PC-3 (cell line): ENCODE measurements at regions not wholly inside any gene's neighbourhood (a gene's known extent, or its start where the extent isn't known, plus 50 kb on each side); places are given as distances from the start of the nearest gene placed in this dataset.

Experiments used
- ATAC-seq: fragments of 200-7000 bp; cut with Tn5 transposase; 2 replicates; pipeline ENCODE4 v1.9.1; 2020; ENCODE audit warnings: mild to moderate bottlenecking, moderate library complexity
- BruUV-seq: library from RNA; stranded (reverse); fragments of 400-500 nt; replicated peaks from 2 replicates; lab custom pipeline; 2021; lab: Mats Ljungman, UMichigan
- CTCF ChIA-PET: fragments of 300-600 bp; sonication (Branson Sonifier 250); formaldehyde crosslinking; loops from one replicate; lab custom pipeline; 2022; ENCODE audit warnings: antibody characterized with exemption; lab: Charles Lee
- POLR2A ChIA-PET: fragments of 300-600 bp; sonication (Branson Sonifier 250); formaldehyde crosslinking; loops from one replicate; lab custom pipeline; 2022; ENCODE audit warnings: antibody characterized with exemption; ENCODE audit not compliant: unreplicated experiment; lab: Charles Lee
- DNase-seq: peaks from one replicate; pipeline ENCODE4 v3.0.0-alpha.2; 2015
- H2AFZ ChIP-seq: fragments of 300-600 bp; sonication (generic); 2 replicates; pipeline ENCODE4 v1.6.0; 2016; ENCODE audit warnings: antibody characterized with exemption, low read length
- H3F3A ChIP-seq: fragments of 300-600 bp; sonication (generic); one replicate; pipeline ENCODE4 v1.6.0; 2017; ENCODE audit warnings: antibody characterized with exemption, low read length, control low read depth, mild to moderate bottlenecking; ENCODE audit not compliant: unreplicated experiment
- H3K27ac ChIP-seq: fragments of 300-600 bp; sonication (generic); 2 replicates; pipeline ENCODE4 v1.5.1; 2016; ENCODE audit warnings: mild to moderate bottlenecking, low read length
- H3K27me3 ChIP-seq: fragments of 300-600 bp; sonication (generic); 2 replicates; pipeline ENCODE4 v1.6.1; 2016; ENCODE audit warnings: low read length, mixed read lengths
- H3K36me3 ChIP-seq: fragments of 300-600 bp; sonication (generic); 2 replicates; pipeline ENCODE4 v1.6.1; 2016; ENCODE audit warnings: low read depth, mixed run types, low read length, mixed read lengths
- H3K4me1 ChIP-seq: fragments of 300-600 bp; sonication (generic); 2 replicates; pipeline ENCODE4 v1.5.1; 2016; ENCODE audit warnings: low read length; ENCODE audit not compliant: insufficient read depth
- H3K4me2 ChIP-seq: fragments of 300-600 bp; sonication (generic); 2 replicates; pipeline ENCODE4 v1.6.0; 2016; ENCODE audit warnings: low read length
- H3K4me3 ChIP-seq: fragments of 300-600 bp; sonication (generic); 2 replicates; pipeline ENCODE4 v1.5.1; 2016; ENCODE audit warnings: mild to moderate bottlenecking, low read length, mixed read lengths
- H3K79me2 ChIP-seq: fragments of 300-600 bp; sonication (generic); 2 replicates; pipeline ENCODE4 v1.6.1; 2017; ENCODE audit warnings: low read length, mixed read lengths
- H3K9ac ChIP-seq: fragments of 300-600 bp; sonication (generic); 2 replicates; pipeline ENCODE4 v1.6.0; 2016; ENCODE audit warnings: mild to moderate bottlenecking, low read length
- H3K9me2 ChIP-seq: fragments of 300-600 bp; sonication (generic); replicated peaks from 2 replicates; pipeline ENCODE4 v1.6.1; 2016; ENCODE audit warnings: mixed run types, low read length, mixed read lengths
- H3K9me3 ChIP-seq: fragments of 300-600 bp; sonication (generic); 2 replicates; pipeline ENCODE4 v1.6.1; 2016; ENCODE audit warnings: low read length, mixed read lengths
- H4K20me1 ChIP-seq: fragments of 300-600 bp; sonication (generic); 2 replicates; pipeline ENCODE4 v1.6.1; 2016; ENCODE audit warnings: low read length, mixed read lengths
- CTCF ChIP-seq: fragments of 300-600 bp; sonication (generic); conservative IDR thresholded peaks from 2 replicates; pipeline ENCODE4 v1.5.1; 2017; ENCODE audit warnings: antibody characterized with exemption, low read depth, mild to moderate bottlenecking, low read length
- EZH2 ChIP-seq: fragments of 300-600 bp; sonication (generic); IDR thresholded peaks from one replicate; pipeline ENCODE4 v1.6.1; 2017; ENCODE audit warnings: antibody characterized with exemption, mild to moderate bottlenecking, low read length; ENCODE audit not compliant: unreplicated experiment
- EZH2phosphoT487 ChIP-seq: fragments of 300-600 bp; sonication (generic); IDR thresholded peaks from 2 replicates; pipeline ENCODE4 v1.6.1; 2018; ENCODE audit warnings: mild to moderate bottlenecking, antibody characterized with exemption, low read length, borderline replicate concordance
- intact Hi-C: fragments of 100-400 bp; cut with micrococcal nuclease; formaldehyde crosslinking; loops from 2 replicates; pipeline ENCODE4 v1.9.0; 2023

- ATAC-seq (no peak), DNase-seq (no peak)
- H3K9me3 ChIP-seq = no peaks in the 10 kb centered on the region
- BruUV-seq = no TSS peak
- H3K27me3 ChIP-seq = no peaks in the 10 kb centered on the region
- no peak overlapping the region for H3K4me3 ChIP-seq
- ChIA-PET CTCF (no interaction called here), POLR2A (no interaction called here)
- no peaks in the 10 kb centered on the region for H3K4me1 ChIP-seq
- no peak overlapping the region for H3K4me2 ChIP-seq
- no peak overlapping the region for H2AFZ ChIP-seq
- H3K27ac ChIP-seq = no peak overlapping the region
- H3K9ac ChIP-seq = no peak overlapping the region
- no peaks in the 10 kb centered on the region for H4K20me1 ChIP-seq
- intact Hi-C loops = no loop called here
- H3K36me3 ChIP-seq = no peaks in the 10 kb centered on the region
- TF ChIP-seq CTCF (no peak), EZH2 (no peak), EZH2phosphoT487 (no peak)
- H3K9me2 ChIP-seq = no peaks in the 10 kb centered on the region
- no peaks in the 10 kb centered on the region for H3K79me2 ChIP-seq
- H3F3A ChIP-seq = no peaks in the 10 kb centered on the region
These were observed 1752.6 kb upstream of the C9orf72 start for GRCh38 chr9:29325894-29326293.

- Histone ChIP-seq H3K4me1 (peaks cover 12% of the 10 kb centered on the region), H2AFZ (no peak overlapping the region), H3K9ac (peak overlapping the region; percentile 20; the same call in 1 of the 2 replicates), H3K27me3 (no peaks in the 10 kb centered on the region), H3K36me3 (no peaks in the 10 kb centered on the region), H3K9me2 (no peaks in the 10 kb centered on the region), H3K79me2 (no peaks in the 10 kb centered on the region), H3K4me2 (peak overlapping the region; percentile 21; the same call in 1 of the 2 replicates), H3F3A (no peaks in the 10 kb centered on the region), H3K9me3 (no peaks in the 10 kb centered on the region), H3K27ac (peak overlapping the region; percentile 63), H4K20me1 (no peaks in the 10 kb centered on the region), H3K4me3 (no peak overlapping the region)
- ChIA-PET POLR2A (no interaction called here), CTCF (no interaction called here)
- intact Hi-C loops = loop anchor here (2.0 kb wide), 1 partner anchor 64 kb away; no protein-coding TSS in a partner anchor
- TF ChIP-seq EZH2 (no peak), EZH2phosphoT487 (no peak), CTCF (no peak)
- DNase-seq (peak; percentile 79), ATAC-seq (peak; percentile 88)
- no TSS peak for BruUV-seq
These were observed 1759.5 kb upstream of the C9orf72 start for GRCh38 chr9:29332789-29333188.

GRCh38 chr9:29336281-29336680 is 1763.0 kb upstream of the C9orf72 start:
- Histone ChIP-seq H3K4me3 (no peak overlapping the region), H3K4me2 (no peak overlapping the region), H3K9me3 (no peaks in the 10 kb centered on the region), H3K9ac (no peak overlapping the region), H3K27me3 (no peaks in the 10 kb centered on the region), H3F3A (no peaks in the 10 kb centered on the region), H3K27ac (no peak overlapping the region), H3K4me1 (peaks cover 12% of the 10 kb centered on the region), H3K79me2 (no peaks in the 10 kb centered on the region), H3K9me2 (no peaks in the 10 kb centered on the region), H3K36me3 (no peaks in the 10 kb centered on the region), H2AFZ (no peak overlapping the region), H4K20me1 (no peaks in the 10 kb centered on the region)
- TF ChIP-seq EZH2 = no peak
- no peak for TF ChIP-seq CTCF
- no peak for TF ChIP-seq EZH2phosphoT487
- DNase-seq = no peak
- BruUV-seq = no TSS peak
- intact Hi-C loops = no loop called here
- POLR2A ChIA-PET = no interaction called here
- CTCF ChIA-PET = no interaction called here
- ATAC-seq = no peak
